Myocyte (in vitro differentiated cells): ENCODE measurements at regions not wholly inside any gene's neighbourhood (a gene's known extent, or its start where the extent isn't known, plus 50 kb on each side); places are given as distances from the start of the nearest gene placed in this dataset.

Experiments used
- DNase-seq: peaks from one replicate; pipeline ENCODE4 v3.0.0-alpha.2; 2012; ENCODE audit warnings: low read depth

DNA sequence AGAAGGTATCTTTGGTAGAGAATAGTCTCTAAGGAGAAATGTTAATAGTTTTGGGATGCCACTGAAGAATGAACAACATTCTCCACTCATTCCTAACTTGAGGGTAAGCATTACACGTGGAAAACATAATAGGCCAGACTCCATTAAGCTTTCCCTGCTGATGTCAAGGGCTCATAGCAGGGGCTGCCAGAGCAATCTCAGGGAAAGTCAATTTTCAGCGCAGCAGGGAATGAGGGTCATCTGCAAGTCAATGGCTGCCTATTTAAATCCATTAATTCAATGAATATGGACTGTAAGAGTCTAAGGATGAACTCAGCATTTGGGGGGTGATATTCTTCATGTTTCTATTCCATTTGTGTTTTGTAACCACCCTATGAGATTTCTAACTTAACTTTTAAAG, 144.2 kb upstream of the ARL4C start:
- no peak for DNase-seq

DNA sequence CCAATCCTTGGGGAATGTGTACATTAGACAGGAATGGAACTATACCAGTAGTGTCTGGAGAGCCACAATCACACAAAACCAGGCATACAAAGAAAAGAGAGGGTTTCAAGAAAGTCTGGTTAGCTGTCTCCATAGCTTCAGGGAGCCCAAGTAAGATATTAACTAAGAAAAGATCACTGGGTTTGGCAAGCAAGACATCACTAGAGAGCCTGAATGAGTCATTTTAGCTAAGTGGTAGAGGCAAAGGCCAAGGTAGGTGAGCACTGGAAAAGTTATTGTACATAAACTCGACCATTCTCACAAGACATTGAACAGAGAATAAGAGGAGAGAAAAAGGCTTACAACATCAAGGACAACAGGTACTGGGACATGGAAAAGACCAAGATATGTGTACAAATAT, 143.8 kb upstream of the ARL4C start:
- DNase-seq, result no peak

DNA sequence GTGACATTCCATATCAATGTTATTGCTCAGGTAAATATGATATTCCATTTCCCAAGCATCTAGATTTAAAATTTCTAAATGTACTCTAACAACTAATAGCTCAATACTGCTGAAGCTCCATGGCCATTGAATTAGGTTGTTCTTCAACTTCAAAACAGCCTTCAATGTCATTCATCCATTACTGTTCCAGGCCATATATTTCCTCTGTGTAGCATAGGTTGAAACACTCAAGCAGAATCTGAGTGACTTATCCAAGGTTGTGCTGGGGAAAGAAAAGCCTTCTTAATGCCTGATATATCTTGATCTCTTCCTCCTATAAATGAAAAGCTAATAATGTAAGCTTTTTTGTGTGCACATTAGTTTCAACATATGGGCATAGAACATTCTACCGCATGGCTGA, 142.1 kb upstream of the ARL4C start:
- no peak for DNase-seq

DNA sequence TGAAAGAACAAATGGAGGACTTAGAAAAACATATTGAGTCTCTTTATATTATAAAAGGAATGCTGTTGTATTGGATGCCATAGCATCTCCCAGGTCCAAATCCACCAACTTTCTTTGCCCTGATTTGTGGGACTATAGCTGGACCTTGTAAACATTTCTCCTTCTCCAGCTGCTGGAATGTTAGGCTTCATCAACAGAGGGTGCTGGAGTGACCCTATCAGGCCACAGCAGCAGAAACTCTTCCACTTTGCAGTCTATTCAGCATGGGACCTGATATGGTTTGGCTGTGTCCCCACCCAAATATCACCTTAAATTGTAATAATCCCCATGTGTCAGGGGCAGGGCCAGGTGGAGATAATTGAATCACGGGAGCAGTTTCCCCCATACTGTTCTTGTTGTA, 138.4 kb upstream of the ARL4C start:
- no peak for DNase-seq

DNA sequence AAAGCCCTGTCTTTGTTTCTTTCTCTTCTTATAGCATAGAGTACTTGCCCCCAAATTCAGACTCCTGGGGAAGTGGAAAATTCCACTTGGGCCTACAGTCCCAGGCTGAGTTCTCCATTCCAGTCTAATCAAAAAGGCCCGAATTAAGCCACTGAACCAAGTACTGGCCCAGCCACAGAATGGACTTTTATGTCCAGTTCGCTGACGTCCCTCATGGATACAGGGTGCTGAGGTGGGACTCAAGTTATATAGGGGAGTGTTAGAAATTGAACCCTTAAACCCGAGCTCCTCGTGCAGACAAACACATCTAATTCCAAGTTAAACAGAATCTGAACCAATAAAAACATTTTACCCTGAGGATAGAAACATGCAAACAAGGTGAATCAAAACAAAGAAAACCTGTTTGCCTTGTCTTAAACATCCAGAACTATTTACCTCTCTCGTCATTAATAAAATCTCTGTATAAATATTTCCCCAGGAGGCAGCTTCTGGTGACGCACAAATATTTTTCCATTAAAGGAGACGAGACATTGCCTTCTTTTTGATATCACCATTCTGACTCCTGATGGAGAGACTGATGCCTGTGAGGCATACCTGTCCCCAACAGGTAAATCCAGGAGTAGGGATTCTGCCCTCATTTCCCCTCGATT, 136.8 kb upstream of the ARL4C start:
- no peak for DNase-seq

DNA sequence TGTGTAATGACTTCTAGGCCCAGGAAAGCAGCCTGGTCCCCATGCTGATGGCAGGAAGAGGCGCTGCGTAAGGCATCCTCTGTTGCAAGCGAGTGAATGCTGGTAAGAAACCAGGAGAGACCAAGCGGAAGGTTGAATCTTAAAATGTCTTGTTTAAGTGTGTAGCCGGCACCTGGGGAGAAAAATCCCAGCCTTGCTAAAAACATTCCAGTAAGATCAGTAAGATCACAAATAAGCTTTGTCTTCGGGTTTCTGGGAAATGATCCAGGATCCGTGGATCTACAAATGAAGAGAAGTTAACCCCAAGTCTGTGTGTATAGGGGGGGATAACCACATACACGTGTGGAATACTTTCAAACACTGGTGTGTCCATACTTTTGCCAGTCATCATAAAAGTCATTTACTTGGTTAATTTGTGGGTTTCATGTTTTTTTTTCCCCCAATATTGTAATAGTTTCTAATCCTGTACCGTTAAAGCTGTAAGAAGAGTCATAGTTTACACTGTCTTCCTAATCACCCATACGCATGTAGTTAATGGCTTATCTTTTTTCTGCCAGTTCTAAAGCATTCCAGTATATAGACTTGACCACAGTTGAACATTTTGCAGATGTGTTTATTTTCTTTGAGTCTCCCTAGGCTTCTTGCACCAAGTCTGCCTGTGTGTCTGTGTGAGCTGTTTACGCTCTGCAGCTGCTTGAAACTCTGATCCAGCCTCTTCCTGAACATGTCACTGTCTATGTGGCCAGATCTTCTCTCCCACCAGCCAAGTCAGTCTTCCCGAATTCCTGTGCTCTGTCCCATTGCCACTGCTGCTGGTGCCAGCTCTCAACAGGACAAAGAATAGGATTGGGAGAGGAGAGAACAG, 135.9 kb upstream of the ARL4C start:
- DNase-seq, result peak; percentile 37

DNA sequence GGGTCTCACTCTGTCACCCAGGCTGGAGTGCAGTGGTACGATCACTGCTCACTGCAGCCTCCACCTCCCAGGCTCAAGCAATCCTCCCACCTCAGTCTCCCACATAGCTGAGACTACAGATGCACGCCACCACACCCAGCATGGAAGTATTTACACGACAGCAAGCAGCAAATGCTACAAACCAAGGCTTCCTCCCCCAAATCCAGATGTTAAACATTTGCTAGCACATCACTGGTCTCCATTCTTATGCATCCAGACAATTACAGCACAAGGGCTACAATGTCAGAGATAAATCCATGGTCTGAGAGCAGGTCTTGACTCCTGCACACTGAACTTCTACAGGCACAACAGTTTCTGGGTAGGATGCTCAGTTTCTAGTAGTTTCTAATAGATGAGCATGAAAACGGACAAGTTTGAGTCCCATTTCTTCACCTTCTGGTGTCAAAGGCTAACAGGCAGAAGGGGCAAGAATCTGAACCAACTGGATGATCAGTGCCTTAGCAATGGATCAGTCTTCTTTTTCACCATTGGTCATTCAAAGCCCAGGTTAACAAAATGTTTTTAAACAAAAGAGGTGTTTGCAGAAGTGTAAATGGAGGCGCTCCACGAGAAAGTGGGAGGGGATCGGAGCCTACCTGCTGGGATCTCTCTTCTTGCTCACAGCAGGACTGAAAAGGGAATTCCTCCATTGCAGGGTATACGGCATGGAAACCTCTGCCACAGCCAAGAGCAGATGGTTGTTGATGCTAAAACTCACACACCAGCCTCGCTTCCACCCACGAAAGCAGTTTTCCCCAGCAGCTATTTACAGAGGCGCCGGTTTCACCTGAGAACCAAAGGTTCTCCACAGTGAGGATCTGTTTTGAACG, 135.0 kb upstream of the ARL4C start:
- no peak for DNase-seq

DNA sequence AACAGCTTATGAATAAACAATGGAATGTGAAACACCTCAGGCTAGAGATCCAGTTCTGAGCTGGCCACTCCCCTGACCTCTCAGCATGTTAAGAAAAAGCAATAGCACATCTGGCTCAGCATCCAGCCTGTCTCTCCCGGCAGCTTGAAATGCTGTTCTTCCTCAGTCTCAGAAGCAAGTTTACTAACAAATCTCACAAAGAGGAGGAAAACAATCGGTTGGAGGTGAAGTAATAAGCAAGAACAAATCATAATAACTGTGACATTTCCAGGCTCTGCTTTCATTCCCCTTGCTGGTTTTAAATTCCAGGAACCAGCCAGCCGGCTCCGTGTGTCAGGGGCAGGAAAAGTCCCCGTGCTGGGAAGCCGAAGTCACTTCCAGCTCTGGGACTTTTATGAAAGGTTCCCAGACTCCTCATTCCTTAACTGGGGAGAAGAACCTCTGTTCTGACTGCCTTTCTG, 133.9 kb upstream of the ARL4C start:
- no peak for DNase-seq

DNA sequence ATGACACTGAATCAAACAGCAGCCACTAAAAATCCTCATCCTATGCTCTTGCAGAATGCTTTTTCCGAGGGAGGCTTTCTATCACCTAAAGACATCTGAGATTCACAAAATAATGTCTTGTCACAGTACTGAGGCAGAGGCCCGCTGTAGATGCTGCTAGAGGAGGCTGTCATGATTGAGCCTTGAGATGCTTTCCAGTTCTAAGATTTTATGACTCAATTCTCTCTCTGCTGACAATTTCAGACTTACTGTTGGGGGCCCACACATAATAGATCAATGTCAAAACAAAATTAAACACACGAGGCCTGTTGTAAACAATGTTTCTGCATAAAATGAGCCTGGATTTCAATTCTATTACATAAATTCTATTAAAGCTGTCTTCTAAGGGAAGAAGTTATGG, 132.7 kb upstream of the ARL4C start:
- no peak for DNase-seq

DNA sequence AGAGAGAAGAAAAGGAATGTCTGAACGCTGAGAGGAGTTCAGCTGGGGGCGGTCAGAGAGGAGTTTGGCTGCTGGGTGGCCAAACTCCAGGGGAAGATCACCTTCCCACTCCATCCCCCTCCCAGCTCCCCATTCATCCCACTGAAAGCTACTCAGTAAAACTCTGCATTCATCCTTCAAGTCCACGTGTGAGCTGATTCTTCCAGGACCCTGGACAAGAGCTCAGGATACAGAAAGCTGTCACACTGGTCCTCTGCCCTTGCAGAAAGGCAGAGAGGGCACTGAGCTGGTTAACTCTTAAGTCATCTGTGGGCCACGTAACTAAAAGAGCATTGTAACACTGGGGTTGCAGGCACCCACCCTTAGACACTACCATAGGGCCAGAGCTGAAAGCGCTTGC, 132.1 kb upstream of the ARL4C start:
- DNase-seq, result no peak

DNA sequence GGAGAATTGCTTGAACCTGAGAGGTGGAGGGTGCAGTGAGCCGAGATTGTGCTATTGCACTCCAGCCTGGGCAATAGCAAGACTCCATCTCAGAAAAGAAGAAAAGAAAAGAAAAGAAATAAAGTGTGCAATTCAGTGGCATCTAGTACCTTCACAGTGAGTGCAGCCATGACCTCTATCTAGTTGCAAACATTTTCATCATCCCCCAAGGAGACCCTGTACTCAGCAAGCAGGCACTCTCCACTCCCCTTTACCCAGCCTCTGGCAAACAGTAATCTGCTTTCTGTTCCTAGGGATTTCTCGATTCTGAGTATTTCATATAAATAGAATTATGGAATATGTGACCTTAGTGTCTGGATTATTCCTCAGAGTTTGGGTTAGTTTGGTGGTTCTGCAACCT, 130.4 kb upstream of the ARL4C start:
- DNase-seq, result no peak

DNA sequence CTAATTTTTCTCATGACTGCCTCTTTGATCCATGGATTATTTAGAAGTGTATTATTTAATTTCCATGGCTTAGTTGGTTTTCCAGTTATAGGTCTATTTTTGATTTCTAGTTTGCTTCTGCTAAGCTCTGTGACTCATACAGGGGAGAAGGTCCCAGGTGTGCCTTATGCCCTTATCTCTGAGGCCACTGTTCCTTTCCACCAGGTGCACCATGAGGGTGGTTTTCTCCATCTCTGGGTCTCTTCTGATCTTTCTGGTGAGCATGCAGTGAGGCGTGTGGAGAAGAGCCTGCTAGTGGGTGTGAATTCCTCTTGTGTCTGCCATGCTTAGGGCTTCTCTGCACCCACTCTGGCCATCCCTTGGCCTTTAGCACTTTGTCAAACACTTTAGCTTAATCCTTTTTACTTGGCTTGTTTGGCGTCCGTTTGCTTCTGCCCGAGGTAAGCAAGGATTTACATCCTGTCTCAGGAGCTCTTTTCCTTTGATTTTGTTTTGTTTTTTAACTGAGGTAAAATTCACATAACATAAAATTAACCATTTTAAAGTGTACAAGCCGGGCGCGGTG, 129.8 kb upstream of the ARL4C start:
- DNase-seq, result no peak

DNA sequence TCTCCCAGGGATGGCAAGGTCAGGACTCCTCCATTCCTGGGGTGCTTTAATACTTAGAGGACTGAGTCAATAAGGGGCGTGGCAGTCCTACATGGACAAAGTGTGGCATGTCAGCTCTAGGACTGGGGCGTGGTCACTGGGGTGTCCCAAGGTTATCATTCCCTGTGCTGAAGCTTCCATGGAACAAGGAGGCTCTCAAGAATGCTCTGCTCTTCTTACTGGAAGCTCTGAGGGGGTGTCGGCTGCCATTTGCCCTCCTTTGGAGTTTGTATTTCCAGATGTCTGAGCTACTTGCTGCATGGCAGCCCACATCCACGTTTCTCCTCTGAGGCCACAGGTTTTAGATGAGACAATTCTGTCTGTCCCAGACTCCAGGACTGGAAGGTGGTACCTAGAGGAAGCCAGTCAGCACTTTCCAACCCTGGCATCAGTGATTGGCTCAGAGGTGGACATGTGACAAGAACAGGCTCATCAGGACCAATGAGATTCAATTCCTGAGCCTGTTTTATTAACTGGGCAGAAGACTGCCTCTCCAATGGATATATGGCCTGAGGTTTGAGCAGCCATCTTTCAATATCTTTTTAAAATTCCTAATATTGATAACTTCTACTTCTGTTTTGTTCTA, 128.9 kb upstream of the ARL4C start:
- no peak for DNase-seq

DNA sequence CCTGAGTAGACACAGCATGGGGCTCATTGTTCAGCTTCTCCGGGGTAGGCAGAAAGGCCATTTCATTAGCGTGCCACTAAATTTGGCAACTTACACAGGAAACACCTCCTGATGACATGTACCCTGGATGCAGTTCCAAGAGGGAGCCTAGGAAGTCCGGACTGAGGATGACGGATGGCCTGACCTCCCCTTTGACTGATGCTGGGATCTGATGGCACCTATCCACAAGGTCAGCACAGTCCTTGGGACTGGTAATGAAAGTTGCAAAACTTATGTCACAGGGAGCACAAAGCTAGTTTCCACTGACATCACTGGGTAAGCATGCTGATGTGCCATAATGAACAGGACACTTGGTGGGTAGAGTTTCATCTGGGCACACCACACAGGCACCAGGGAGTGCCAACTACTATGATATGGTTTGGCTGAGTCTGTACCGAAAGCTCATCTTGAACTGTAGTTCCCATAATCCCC, 126.7 kb upstream of the ARL4C start:
- DNase-seq, result no peak

DNA sequence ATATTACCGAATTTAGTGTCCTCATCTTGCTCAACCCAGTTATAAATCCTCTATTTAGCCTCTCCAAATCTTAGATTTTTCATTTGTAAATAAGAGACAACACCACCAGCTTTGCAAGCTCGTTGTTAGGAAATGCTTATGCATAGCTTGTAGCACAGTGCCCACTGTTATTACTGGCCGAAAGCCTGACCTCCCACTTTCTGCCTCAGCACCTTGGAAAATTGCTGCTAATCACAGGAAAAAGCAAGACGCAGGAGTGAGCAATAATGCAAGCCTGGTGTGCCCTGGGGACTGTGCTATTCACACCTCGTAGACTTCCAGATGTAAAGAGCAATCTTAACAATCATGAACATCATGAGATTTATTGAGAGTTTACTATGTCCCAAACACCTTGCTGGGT, 124.2 kb upstream of the ARL4C start:
- DNase-seq, result no peak

DNA sequence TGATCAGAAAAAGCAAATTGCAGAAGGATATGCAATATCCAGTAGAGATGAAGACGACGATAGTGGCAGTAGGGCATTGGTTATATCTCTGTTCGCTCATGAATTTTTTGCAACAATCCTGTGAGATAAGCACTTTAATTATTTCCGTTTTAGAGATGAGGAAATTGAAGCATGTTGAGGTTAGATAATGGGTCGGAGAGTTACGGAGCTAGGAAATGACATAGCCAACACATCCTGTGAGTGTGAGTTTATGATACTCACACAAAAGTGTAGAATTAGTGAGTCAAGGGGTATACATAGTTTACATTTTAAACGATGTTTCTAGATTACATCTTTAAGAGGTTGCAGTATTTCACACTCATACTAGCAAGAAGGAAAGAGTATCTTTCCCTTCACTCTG, 123.1 kb upstream of the ARL4C start:
- DNase-seq, result no peak

DNA sequence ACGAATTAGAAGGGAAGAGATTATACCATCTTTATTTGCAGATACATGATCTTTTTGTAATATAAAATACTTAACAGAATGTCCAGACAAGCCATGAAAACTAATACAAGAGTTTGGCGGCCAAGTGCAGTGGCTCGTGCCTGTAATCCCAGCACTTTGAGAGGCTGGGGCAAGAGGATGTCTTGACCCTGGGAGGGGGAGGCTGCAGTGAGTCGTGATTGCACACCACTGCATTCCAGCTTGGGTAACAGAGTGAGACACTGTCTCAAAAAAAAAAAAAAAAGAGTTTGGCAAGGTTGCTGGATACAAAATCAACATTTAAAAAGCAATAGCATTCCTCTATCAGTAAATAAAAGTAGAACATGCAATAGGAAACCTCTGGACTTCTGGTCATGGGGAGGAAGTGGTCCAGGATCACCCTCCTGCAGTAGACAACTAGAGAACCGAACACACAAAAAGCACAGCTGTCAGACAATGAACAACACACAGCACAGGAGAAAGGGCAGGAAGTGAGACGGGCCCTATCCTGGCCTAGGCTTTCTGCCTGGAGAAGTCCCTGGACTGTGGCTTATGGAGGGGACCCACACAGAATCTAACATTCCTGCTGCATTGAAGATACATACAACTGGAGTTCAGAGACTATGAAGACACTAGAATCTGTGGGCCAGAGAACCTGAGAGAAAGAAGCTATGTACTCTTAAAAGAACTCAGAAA, 118.9 kb upstream of the ARL4C start:
- DNase-seq, result no peak

DNA sequence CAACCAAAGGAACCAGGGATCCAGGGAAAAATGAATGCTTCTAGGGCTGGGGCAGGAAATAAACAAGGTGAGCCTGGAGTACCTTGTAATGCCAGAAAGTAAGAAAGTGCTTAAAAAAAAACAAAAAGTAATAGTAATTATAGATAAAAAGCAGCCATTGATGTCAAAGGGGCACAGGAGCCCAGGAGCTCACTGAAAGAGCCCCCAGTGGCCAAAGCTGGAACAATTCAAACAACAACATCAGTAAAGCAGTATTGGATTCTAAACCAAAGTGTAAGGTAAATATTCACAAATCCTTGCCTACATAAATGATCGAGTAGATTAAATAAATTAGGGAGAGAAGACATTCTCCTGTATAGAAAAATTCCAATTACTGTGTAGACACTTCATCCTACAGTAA, 114.3 kb upstream of the ARL4C start:
- no peak for DNase-seq

DNA sequence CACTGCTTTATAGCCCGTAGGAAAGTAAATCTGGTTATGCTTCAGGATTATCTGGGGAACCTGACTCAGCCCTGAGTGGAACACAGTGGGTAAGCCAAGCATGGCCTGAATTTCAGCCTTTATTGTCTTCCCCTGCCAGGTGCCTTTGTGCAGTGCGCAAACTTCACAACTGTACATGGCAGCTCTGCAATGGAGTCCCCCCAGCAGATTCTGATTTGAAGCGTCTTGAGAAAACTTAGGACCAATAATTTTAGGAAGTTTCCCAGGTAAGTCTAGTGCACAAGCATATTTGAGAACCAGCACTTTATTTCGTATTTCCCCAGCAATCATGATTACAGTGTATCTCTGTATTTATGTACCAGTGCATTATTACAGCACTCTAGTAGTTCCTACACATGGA, 112.1 kb upstream of the ARL4C start:
- DNase-seq, result no peak

DNA sequence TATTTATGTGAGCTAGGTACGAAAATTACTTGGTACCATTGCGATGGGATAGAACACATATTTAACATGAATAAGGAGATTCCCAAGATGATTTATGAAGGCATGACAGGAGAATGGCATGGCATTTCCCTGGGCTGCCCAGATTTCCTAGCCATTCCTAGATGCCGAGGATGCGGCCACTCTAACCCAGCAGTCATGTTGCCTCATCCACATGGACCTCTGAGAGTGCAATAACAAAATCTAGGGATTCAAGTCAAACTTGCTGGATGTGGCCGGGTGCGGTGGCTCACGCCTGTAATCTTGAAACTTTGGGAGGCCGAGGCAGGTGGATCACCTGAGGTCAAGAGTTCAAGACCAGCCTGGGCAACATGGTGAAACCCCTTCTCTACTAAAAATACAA, 110.8 kb upstream of the ARL4C start:
- no peak for DNase-seq
